Upper lobe of left lung (tissue), 4 donors: ENCODE measurements at regions not wholly inside any gene's neighbourhood (a gene's known extent, or its start where the extent isn't known, plus 50 kb on each side); places are given as distances from the start of the nearest gene placed in this dataset.

Experiments used
- EP300 ChIP-seq, 4 donors: sonication (generic); formaldehyde crosslinking; IDR thresholded peaks; one replicate each; pipeline ENCODE4 v1.5.1; 2017; ENCODE audit warnings: antibody characterized with exemption in 4 of 4, control low read depth in 2 of 4
- POLR2A ChIP-seq, 4 donors: fragments of 450-650 bp; IDR thresholded peaks; one replicate each; pipeline ENCODE4 v1.5.1; 2016 to 2017; ENCODE audit warnings: antibody characterized with exemption in 4 of 4, mild to moderate bottlenecking in 2 of 4
- POLR2AphosphoS5 ChIP-seq, 2 donors: sonication (generic); formaldehyde crosslinking; IDR thresholded peaks; one replicate each; pipeline ENCODE4 v1.5.1; 2017; ENCODE audit warnings: antibody characterized with exemption in 2 of 2
- TF ChIP-seq, protein P1 (sequence below), 6 experiments: fragments of 450-650 bp in 4 of 6; fragments of 200-600 bp in 2 of 6; sonication (generic) in 2 of 6; IDR thresholded peaks; one replicate each; pipeline ENCODE4 v1.5.1; 2016 to 2019; ENCODE audit warnings: antibody characterized with exemption in 6 of 6

DNA sequence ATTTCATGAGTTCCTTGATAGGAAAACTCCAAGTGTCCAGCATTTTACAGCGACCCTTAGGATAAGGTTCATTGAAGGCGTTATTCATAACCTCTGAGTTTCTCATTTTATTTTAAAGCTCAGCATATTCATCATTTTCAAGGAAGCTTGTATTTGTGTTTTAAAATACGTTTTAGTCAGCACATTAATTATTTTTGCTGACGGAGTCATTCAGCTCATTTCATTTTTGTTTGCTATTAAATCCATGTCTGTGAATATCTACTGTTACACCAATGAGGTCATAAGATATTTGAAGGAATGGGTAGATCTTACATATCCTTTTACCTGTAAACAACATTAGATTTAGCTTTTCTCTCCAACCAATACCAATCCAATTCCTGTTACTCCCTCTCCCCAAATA, 1766.3 kb upstream of the PCDH10 start:
- TF ChIP-seq POLR2A (IDR thresholded peaks at IDR 0.05): no peak
- TF ChIP-seq, protein P1, sequence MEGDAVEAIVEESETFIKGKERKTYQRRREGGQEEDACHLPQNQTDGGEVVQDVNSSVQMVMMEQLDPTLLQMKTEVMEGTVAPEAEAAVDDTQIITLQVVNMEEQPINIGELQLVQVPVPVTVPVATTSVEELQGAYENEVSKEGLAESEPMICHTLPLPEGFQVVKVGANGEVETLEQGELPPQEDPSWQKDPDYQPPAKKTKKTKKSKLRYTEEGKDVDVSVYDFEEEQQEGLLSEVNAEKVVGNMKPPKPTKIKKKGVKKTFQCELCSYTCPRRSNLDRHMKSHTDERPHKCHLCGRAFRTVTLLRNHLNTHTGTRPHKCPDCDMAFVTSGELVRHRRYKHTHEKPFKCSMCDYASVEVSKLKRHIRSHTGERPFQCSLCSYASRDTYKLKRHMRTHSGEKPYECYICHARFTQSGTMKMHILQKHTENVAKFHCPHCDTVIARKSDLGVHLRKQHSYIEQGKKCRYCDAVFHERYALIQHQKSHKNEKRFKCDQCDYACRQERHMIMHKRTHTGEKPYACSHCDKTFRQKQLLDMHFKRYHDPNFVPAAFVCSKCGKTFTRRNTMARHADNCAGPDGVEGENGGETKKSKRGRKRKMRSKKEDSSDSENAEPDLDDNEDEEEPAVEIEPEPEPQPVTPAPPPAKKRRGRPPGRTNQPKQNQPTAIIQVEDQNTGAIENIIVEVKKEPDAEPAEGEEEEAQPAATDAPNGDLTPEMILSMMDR (IDR thresholded peaks at IDR 0.05): no peak
- TF ChIP-seq POLR2AphosphoS5 (IDR thresholded peaks at IDR 0.05): no peak
- no peak for TF ChIP-seq EP300 (IDR thresholded peaks at IDR 0.05)
